ENCODE measurements at regions not wholly inside any gene's neighbourhood (a gene's known extent, or its start where the extent isn't known, plus 50 kb on each side); places are given as distances from the start of the nearest gene placed in this dataset.

- TF ChIP-seq, protein P1, sequence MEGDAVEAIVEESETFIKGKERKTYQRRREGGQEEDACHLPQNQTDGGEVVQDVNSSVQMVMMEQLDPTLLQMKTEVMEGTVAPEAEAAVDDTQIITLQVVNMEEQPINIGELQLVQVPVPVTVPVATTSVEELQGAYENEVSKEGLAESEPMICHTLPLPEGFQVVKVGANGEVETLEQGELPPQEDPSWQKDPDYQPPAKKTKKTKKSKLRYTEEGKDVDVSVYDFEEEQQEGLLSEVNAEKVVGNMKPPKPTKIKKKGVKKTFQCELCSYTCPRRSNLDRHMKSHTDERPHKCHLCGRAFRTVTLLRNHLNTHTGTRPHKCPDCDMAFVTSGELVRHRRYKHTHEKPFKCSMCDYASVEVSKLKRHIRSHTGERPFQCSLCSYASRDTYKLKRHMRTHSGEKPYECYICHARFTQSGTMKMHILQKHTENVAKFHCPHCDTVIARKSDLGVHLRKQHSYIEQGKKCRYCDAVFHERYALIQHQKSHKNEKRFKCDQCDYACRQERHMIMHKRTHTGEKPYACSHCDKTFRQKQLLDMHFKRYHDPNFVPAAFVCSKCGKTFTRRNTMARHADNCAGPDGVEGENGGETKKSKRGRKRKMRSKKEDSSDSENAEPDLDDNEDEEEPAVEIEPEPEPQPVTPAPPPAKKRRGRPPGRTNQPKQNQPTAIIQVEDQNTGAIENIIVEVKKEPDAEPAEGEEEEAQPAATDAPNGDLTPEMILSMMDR (IDR thresholded peaks at IDR 0.05 in 2 of 3, conservative IDR thresholded peaks at IDR 0.05 in 1 of 3; ENCODE audit: borderline replicate concordance in 1 of 3, insufficient read depth in 1 of 3, low read depth in 2 of 3, low read length in 2 of 3) = no peak
- TF ChIP-seq POLR2A (IDR thresholded peaks at IDR 0.05; ENCODE audit: borderline replicate concordance, extremely low read depth, insufficient read depth, insufficient read length) = no peak
- no peak for TF ChIP-seq JUND (IDR thresholded peaks at IDR 0.05)
- no peak for TF ChIP-seq EZH2 (IDR thresholded peaks at IDR 0.05)
- no peak for TF ChIP-seq RAD21 (IDR thresholded peaks at IDR 0.05; ENCODE audit: low read depth)
- no peak for TF ChIP-seq CEBPB (IDR thresholded peaks at IDR 0.05; ENCODE audit: low read depth)
- TF ChIP-seq, protein P2, sequence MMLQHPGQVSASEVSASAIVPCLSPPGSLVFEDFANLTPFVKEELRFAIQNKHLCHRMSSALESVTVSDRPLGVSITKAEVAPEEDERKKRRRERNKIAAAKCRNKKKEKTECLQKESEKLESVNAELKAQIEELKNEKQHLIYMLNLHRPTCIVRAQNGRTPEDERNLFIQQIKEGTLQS (IDR thresholded peaks at IDR 0.05) = no peak
- TF ChIP-seq EGR1 (IDR thresholded peaks at IDR 0.05; ENCODE audit: low read depth) = no peak
- TF ChIP-seq SRF (IDR thresholded peaks at IDR 0.05; ENCODE audit: low read depth) = no peak
- TF ChIP-seq REST (IDR thresholded peaks at IDR 0.05; ENCODE audit: low read depth) = no peak
Observed at GRCh38 chr10:128361487-128361886, 235.3 kb upstream of the MKI67 start.
